Kasumi-1 (cell line): ENCODE measurements at regions not wholly inside any gene's neighbourhood (a gene's known extent, or its start where the extent isn't known, plus 50 kb on each side); places are given as distances from the start of the nearest gene placed in this dataset.
"Not testable (repeated sequence)": the region's sequence is repeated elsewhere in the genome, so short reads cannot be mapped to it uniquely, and the experiment has no call there.

Experiments
- DNase-seq, 2 experiments: peaks; one replicate each; lab custom pipeline; 2025; lab: John Stamatoyannopoulos, UW

DNA sequence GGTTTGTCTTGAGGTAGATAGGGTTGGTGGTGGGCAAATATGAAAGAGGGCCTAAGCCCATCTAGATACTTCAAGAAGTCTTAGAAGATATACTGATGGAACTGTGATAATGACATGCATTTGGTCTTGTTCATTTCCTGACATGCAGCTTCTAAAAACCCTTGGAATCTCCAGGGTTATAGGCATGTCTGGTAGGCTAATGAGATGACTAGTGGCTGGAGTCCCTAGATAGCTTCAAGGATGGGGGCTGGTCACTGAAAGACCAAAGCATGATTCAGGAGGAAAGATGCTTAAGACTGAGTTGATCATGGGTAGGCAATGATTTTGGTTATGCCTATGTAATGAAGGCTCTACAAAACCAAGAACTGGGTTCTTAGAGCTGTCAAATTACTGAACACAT lies 217.9 kb upstream of the MOCS1 start:
- DNase-seq = no peak

DNA sequence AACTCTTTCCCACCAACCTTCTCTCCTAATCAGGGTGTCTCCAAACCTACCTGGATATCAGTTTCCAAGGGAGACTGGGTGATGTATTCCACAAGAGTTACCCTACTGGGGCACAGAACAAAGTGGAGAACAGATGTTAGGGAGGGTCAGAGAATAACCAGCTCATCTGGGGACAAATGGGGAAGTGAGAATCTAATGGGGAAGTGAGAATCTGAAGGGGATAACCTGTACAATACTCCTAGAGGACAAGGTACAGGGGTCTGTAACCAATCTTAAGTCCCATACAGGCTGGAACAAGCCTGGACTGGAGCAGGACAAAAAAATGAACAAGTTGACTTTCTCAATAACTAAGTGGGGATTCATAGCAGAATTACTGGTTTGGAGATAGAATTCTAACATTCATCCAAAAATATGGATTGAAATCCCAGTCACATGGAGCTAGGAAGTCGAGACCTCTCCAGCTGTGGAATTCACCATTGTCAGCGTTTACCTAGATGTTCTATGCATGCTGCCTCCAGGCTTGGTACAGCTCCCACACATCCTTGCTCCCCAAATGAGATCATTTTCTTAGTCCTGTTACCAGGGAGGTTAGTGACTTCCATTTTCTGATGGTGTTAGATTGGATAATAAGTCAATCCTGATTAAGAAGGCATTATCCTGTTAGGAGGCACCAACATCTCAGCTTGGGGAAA lies 214.8 kb upstream of the MOCS1 start:
- DNase-seq = no peak

DNA sequence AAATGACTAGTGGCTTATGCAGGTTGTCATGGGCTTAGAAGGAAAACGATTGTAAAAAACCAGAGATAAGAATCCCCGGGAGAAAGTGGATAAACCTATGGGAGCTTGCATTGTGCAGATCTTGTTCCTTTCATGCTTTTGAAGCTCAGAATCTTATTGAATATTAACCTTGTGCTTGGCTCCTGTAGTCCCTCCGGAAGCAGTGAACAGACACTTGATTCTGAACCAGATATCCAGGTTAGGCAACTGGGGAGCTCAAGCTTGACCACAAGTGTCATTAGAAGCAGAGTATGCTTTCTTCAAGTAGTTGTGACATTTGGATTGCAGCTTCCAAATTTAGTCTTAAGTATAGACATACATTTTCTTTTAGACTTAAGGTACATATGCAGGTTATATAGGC lies 212.6 kb upstream of the MOCS1 start:
- no peak for DNase-seq

DNA sequence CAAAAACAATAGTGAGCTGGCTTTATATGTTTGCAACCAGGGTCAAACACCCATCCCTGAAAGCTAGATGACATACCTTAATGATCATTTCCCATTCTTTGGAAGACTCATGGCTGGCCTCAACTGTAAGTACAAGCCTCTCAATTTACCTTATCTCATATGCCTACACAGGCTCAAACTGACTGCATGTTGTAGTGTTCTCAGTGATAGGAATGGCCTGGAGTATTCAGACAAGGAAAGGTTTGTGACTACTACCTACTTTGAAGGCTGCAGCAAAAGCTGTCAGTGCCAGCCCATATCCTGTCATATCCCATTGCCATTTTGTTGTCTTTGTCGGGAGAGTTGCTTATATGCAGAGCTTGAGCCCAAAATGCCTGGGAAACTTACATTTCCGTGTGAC lies 205.2 kb upstream of the MOCS1 start:
- no peak for DNase-seq

DNA sequence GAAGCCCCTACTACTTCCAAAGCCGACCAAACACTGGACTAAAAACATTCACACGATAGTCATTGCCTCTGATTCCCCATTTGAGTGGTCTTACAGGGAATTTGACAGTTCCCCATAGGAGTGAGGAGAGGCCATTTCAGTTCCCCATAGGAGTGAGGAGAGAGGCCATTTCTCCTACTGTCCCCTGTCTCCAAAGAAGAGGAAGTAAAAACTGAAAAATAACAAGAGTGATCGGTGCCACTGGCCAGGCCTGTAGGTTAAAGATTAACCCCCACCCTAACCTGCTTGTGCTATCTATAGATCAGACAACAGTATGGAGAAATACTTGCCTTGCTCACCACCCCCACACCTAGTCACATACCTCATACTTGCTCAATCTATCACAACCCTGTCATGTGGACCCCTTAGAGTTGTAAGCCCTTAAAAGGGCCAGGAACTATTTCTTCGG lies 204.0 kb upstream of the MOCS1 start:
- DNase-seq = no peak

DNA sequence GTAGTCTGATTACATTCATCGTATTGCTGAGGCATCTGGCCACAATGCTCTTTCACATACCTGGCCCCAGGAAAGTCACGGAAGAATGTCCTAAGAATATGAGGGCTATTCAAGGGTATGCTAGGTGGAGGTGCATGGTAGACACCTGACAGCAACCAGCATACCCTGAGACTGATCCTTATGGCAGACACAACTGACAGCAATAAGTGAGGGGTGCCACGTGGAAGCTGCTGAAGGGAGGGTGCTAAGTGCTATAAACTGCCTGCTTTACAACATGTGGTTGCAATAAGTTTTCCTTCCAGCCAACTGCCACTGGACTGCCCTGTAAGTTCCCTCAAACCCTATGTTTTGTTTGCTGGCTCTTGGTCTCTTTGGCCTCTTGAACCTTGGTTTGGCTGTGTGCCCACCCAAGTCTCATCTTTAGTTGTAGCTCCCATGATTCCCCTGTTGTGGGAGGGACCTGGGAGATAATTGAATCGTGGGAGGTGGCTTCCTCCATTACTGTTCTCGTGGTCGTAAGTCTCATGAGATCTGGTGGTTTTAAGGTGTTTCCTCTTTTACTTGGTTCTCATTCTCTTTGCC lies 201.3 kb upstream of the MOCS1 start:
- DNase-seq = no peak

DNA sequence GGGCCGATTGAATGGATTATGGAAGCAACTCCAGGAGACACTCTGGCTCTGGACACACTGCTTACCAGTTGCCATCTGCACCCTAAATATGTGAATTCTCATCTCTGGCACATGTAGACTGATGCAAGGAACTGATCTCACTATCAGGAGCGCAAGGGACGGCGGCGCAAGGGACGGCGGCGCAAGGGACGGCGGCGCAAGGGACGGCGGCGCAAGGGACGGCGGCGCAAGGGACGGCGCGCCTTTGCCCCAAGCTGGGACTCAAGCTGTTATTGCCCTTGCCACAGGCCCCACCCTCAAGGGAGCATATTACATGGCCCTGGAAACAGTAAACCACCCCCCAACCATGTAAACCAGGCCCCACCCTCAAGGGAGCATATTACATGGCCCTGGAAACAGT lies 199.7 kb upstream of the MOCS1 start:
- not testable (repeated sequence) for DNase-seq

DNA sequence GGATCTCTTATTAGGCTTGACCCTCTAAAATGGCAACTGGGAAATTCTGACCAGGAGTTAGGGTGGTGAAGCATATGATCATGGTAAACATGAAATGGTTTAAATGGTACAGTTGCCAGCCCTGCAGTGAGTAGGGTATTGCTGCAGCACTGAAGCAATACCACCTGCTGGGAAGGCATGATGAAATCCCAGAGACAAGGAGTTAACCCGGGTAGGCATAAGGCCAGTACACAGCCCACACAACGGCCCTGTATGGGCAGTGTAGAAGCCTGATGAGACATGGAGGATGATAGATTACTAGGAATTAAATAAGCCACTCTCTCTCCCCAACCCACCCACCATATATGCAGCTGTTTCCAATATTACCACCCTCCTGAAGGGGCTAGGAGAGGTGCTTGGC lies 197.4 kb upstream of the MOCS1 start:
- DNase-seq = no peak

DNA sequence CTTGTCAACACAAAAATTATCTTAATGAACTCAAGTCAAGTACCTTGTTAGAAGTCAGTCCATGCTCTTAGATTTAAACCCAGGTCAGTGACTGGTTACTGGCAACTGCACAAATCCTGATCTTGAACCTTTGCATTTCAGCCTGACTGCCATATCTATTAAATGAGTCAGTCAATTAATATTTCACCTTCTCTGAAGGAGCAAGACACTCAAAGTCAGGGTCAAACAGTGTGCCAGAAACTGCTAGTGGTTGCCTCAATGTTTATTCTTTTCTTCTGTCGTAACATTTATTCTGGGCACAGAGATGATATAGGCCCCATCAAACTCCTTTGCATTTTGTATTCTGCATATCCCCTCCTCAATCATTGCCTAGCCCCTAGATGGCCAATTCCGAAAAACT lies 193.9 kb upstream of the MOCS1 start:
- no peak for DNase-seq

DNA sequence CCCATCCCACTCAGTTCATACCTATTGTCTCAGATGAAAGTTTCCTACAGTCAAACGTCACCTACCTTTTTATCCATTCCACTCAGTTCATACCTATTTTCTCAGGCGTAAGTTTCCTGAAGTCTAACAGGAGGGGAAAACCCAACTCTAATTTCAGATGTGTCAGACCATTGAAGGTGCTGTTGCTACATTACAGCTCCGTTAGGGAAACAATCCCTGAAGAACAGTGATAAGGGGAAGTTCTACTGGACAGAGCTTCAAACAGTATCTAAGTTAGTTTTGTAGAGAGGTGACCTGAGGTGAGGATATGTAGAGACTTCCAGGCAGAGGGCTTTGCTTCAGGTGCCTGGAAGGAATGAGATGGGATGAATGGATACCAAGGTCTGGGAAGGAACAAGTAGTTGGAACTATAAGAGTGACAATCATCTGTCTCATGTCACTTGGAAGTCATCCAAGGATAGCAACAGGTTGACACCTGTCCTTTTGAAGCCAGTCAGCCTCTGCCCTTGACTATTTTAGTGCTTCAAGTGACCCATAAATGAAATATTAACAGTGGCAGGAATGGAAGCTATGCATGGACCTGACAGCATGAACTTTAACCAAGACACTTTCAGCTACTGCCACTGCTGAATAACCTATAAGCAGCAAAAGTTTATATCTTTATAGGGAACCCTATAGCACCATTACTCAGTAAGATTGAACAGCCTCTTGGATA lies 191.6 kb upstream of the MOCS1 start:
- no peak for DNase-seq

DNA sequence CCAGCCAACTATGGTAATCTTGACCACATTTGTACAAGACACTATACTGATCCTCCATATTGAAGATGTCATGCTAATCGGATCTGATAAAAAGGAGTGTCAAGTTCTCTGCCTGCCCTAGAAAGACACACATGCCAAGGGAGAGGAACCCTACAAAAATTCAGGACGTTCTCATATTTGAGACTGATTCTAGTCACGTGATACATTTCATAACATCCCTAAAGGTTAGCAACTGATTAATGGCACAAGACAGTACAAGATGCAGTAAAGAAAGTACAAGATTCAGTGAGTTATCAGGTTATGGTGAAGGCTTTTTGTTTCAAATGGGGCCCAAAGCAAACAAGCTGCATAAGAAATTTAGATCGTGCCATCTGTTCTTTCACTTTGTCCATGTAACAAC lies 190.7 kb upstream of the MOCS1 start:
- DNase-seq = no peak

DNA sequence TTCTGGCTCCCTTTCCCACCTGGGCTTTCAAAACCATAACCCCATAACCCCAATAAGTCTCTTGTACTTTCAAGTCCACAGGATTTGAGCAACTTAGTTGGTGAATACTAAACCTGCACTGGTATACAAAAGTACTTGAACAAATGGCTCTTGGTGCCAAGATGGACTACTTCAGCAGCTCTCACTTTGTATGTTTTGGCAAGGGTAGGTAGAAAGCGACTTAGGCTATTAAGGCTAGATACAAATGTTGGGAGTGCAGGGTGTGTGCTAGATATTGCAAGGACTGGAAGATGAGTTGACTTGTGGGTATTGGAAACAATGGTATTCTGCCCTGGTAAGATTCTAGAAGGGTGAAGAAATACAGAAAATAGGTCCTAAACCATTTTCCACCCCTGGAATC lies 182.6 kb upstream of the MOCS1 start:
- DNase-seq = no peak

DNA sequence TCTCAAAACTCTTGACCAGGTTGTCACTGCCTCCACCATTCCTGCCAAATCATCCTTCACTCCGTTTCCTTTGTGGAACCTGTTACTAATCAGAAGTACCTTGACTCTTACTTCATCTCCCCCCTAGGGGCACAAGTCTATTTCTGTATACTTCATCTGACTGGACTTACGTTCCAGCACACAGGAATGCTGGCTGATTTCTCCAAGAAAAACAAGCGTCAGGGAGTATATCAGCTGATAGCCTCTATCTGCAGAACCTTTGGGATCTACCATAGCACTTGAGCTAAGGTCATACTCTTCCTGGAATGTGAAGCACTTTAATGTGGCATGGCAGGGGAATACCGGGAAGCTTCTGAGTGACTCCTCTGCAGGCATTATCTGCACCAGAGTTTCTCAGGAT lies 178.1 kb upstream of the MOCS1 start:
- DNase-seq = no peak

DNA sequence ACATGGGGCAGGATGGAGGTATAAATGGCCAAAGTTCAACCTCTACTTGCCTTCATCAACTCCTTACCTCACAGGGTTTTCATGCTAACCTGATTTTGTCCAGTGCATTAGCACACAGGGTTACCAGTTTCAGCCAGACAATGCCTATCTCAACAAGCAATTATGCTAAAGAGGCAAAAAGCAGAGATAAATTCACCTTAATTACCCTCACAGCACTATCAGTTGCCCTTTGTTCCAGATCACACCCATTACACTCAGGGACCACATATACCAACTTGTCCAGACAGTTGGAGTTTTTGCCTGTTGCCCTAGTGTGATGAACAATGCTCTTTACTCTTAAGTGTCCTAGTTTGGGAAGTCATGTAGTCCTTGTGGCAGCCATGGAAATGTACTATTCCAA lies 174.5 kb upstream of the MOCS1 start:
- no peak for DNase-seq

DNA sequence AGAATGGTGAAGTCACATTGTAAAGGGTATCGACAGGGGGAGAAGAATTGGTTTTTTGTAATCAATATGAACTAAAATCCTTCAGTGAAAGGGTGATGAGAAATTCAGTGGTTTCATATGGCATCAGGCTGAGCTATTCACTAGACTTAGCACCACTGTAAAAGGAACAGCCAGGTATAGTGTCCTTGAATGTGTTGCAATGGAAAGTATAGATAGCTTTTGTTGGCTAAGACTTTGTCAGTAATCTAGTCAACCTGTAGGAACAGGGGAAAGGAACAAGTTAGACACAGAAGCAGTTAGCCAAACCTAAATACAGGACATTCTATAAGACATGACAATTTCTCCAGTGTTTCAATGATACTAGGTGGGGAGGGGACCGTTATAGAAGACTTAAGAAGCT lies 172.6 kb upstream of the MOCS1 start:
- DNase-seq = no peak

DNA sequence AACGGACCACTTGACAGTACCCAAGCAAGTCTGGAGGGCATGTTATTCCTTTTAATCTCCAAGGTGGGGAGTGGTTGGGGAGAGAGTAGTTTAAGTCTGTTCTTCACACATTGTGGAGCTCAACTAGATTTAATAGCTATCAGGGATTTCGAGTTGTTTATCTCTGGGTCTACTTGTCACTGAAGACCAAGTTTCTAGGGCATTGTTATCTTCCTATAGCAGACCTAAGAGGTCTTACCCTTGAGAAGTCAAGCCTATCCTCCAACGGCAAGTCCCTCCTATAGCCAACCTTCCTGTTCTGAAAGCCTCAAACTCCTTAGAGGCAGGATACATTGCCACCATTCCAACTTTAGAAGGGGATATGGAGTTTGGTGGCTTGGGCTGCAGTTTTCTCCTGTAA lies 164.5 kb upstream of the MOCS1 start:
- DNase-seq = no peak

DNA sequence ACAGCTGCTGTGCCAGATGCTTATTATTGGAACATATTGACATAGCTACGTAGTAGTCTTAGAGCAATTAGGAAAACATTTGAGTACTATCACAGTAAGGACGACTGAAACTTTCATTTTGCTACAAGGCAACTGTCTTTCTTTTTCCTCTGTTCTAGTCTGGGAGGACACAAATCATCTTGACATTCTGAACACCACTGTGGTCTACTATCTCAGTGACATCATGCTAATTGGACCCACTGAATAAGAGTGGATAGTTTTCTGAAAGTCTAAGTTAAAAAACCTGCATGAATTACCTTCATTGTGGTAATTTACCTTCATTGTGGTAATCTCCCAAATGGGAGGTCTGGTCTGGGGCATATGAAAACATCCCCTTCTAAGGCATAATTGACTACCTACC lies 163.3 kb upstream of the MOCS1 start:
- no peak for DNase-seq

DNA sequence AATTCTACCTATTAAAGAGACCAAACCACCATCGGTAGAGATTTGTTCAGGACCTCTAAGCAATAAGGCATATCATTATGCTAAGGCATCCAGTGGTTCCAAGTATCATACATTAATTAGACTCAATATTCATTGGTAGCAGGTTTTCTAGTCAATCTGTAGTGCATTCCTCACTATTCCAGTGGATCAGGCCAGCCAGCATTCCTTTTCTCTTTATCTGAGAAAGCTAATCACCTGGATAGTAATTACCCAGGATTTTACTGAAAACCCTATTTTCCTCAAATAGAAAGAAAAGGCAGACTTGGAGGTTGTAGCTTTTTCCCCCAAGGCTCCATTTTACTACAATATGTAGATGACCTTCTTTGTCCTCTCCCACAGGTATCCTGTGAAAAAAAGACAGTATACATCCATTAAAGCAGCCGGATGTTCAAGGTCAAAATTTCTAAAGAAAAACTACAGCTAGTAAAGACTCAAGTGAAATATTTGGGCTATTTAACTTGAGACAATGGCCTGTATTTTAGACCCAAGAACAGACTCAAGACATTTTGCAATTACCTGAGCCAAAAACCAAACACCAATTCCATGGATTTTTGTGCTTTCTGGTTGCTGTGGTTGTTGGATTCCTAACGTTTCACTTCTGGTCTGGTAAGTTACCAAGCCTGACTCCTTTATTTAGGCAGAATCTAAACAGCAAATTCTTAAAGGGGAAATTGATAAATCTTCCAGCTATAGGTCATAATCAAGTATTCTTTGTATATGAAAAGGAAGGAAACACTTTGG lies 149.1 kb upstream of the MOCS1 start:
- DNase-seq = no peak

DNA sequence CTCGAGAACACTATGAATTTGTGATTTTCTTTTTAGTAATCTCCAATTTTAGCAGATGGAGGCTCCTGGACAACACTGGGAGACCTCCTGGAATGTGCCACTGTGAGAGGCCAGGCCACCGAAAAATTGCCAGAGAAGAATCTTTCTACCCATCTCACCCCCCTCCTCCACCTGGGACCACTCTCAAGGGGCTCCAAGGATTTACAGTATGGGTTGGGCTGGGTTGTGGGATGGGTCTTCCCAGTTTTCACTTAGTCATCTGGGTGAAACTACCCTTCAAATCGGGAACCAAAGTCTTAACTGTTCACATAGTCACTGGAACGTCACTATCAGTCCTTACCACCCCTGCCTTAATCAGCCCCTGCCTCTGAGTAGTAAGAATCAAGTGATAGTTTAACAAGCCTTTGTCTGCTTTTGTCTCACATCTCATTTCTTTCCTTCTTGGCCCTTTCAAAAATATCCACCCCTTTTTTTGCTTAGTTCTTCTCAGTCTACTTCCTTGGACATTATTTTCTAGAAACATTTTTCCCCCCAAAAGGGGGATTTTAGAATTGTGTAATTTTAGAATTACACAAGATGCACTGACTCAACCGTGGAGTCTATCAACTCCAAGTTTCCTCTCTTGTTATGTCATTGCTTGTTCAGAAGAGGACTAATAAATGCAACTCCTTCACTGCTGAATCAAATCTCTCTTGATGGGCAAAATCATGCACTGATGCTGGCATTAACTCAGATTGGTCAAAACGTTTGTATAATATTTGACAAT lies 148.2 kb upstream of the MOCS1 start:
- no peak for DNase-seq

DNA sequence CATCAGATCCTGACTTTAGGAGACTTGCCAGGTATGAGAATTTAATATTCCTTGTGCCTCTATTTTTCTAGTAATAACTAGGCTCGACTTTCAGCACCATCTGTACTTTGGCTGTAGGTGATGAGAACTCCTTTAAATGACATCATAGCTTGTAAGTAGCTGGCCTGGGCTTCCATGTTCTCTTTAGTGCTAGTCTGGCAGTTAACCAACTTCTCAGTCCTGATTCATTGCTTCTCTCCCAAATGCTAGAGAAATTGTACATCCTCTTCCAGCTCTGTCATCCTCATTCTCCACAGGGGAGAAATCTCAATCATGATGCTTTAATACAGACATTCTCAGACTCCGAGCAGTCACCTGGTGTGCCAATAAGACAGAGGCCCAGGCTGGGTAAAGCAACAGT lies 143.5 kb upstream of the MOCS1 start:
- DNase-seq = no peak

DNA sequence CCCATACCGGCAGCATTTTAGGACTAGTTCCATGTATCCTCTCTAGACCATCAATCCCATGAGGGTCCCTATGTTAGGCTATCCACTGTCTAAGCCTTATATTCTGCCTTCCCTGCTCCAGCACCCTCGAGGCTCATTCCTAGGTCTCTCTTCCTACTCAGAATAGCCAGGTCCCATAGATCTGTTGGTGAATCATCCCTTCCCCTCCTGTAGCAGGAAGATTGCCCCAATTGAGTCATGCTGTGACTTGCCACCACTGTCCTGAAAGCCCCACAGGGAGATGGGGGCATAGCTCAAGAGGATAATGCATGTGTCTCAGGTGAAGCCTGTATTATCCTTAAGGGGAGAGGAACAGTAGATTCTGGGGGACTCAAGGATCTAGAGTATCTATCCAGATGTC lies 143.1 kb upstream of the MOCS1 start:
- no peak for DNase-seq

DNA sequence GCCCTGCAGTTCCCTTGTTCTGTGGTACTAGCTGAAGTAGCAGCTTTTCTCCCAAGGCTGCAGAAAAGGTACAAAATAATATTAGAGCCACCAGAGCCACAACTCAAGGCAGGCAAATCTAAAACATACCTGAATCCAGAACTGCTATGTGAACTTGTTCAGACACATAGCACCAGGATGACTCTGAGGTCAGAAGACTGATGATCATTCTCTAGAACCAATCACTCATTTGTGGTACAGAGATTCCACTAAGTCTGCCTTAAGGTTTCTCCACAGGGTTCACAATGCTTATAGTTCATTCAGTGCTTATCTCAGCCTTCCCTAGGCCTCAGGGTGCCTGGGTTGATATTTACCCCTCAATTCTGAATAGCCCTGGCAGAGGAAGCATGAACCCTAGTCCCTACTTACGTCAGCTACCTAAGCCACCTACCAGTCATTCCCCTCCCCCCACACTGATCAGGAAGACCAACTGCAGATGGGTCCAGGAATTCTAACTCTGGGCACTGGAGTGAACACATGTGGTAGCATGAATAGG lies 140.9 kb upstream of the MOCS1 start:
- no peak for DNase-seq
